SU-DHL-6 (cell line): ENCODE measurements at regions not wholly inside any gene's neighbourhood (a gene's known extent, or its start where the extent isn't known, plus 50 kb on each side); places are given as distances from the start of the nearest gene placed in this dataset.
"Not testable (repeated sequence)": the region's sequence is repeated elsewhere in the genome, so short reads cannot be mapped to it uniquely, and the experiment has no call there.

Experiments
- H2AFZ ChIP-seq: fragments of 200-600 bp; sonication (generic); 2 replicates; pipeline ENCODE4 v1.6.1; 2014; ENCODE audit warnings: low read depth, mild to moderate bottlenecking, moderate library complexity, mixed read lengths, antibody characterized with exemption, low read length; ENCODE audit not compliant: severe bottlenecking
- H3F3A ChIP-seq: fragments of 200-600 bp; shearing (Covaris generic); 2 replicates; pipeline ENCODE4 v1.6.0; 2016; ENCODE audit warnings: antibody characterized with exemption, mild to moderate bottlenecking; ENCODE audit not compliant: insufficient read depth
- H3K27ac ChIP-seq: fragments of 200-600 bp; sonication (generic); 2 replicates; pipeline ENCODE4 v1.5.1; 2016; ENCODE audit warnings: low read depth, mild to moderate bottlenecking, low read length, moderate library complexity, mixed read lengths
- H3K27me3 ChIP-seq: fragments of 200-600 bp; sonication (generic), shearing (Covaris generic); 2 replicates; pipeline ENCODE4 v1.6.0; 2014; ENCODE audit warnings: mild to moderate bottlenecking, low read length
- H3K36me3 ChIP-seq: fragments of 200-600 bp; sonication (generic); 2 replicates; pipeline ENCODE4 v1.6.1; 2014; ENCODE audit warnings: mild to moderate bottlenecking, low read length, mixed read lengths
- H3K4me2 ChIP-seq: fragments of 300-600, 200-600 bp; shearing (Covaris generic), sonication (generic); 2 replicates; pipeline ENCODE4 v1.6.0; 2014; ENCODE audit warnings: low read length, low read depth, mild to moderate bottlenecking; ENCODE audit not compliant: poor library complexity, severe bottlenecking
- H3K4me3 ChIP-seq: fragments of 200-600 bp; sonication (generic); 2 replicates; pipeline ENCODE4 v1.5.1; 2014; ENCODE audit warnings: antibody characterized with exemption, low read length, mild to moderate bottlenecking, mixed read lengths; ENCODE audit not compliant: insufficient read depth, poor library complexity, severe bottlenecking
- H3K79me2 ChIP-seq: fragments of 200-600 bp; sonication (generic); 2 replicates; pipeline ENCODE4 v1.6.1; 2014; ENCODE audit warnings: mild to moderate bottlenecking, low read length, moderate library complexity; ENCODE audit not compliant: insufficient read depth
- H3K9ac ChIP-seq: fragments of 200-600 bp; sonication (generic); 2 replicates; pipeline ENCODE4 v1.7.0; 2014; ENCODE audit warnings: mild to moderate bottlenecking, low read length
- H3K9me2 ChIP-seq: fragments of 200-600 bp; sonication (generic); replicated peaks from 2 replicates; pipeline ENCODE4 v1.6.1; 2014; ENCODE audit warnings: low read length; ENCODE audit not compliant: insufficient read depth
- H3K9me3 ChIP-seq: fragments of 200-600 bp; sonication (generic); 2 replicates; pipeline ENCODE4 v1.6.1; 2014; ENCODE audit warnings: low read length, mixed read lengths; ENCODE audit not compliant: insufficient read depth
- H4K20me1 ChIP-seq: fragments of 200-600 bp; sonication (generic); 2 replicates; pipeline ENCODE4 v1.6.1; 2014; ENCODE audit warnings: low read depth, mild to moderate bottlenecking, antibody characterized with exemption, low read length, moderate library complexity, mixed read lengths

DNA sequence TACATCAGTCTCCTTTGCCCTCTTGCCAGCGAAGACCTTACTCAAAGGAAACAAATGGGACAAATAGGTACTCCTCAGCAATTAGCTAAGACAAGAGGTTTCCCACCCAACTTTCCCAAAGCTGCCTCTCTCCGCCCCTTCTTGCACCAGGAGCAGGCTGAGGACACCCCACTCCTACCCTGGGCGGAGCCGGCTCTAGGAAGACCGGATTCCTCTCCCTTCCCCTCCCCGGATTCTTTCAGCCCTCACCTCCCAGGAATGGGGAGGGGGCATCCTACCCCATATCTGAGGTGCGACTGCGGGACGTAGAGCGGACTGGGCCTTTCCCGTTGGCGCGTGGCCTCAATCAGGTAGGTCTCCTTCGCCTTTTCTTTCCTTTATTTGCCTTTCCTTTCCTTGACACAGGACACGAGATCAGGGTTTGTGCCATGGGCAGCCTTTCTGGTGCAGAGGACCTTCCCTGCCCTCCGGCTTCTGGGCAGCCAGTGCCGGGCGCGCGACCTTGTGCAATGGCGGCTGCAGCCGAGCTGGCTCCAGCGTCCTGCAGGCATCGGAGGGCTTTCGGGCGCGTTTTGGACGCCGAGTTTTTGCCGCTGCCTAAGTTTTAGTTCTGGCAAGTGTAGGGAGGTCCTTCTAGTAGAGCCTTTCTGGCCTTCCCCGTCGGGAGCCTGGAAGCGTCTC lies 279.9 kb downstream of the PLS3 start:
- not testable (repeated sequence) for H4K20me1 ChIP-seq, H2AFZ ChIP-seq, H3K79me2 ChIP-seq, H3F3A ChIP-seq, H3K27me3 ChIP-seq, H3K36me3 ChIP-seq, H3K4me3 ChIP-seq, H3K9me2 ChIP-seq, H3K4me2 ChIP-seq, H3K9me3 ChIP-seq, H3K9ac ChIP-seq, H3K27ac ChIP-seq

DNA sequence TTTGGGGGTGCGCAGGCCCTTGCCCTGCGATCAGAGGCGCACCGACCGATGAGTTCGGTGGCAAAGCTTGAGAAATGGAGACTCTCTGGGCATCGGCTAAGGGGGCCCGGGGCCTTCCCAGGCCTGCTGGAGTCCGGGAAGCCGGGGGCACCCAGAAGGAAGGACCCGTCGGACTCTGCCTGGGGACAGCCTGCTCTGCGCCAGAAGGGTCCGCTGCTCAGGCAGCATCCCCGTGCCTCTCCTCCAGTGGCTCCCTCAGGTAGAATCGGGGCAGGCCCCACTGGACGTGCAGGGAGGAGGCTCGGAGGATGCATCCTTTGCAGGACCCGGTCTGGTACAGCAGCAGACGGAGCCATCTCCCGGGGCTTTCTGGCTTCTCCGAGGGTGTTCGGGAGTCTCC lies 290.0 kb downstream of the PLS3 start:
- not testable (repeated sequence) for H3K4me2 ChIP-seq, H3K9me2 ChIP-seq, H3K27me3 ChIP-seq, H3K36me3 ChIP-seq, H4K20me1 ChIP-seq, H3K27ac ChIP-seq, H3K9ac ChIP-seq, H2AFZ ChIP-seq, H3F3A ChIP-seq, H3K9me3 ChIP-seq, H3K4me3 ChIP-seq, H3K79me2 ChIP-seq

DNA sequence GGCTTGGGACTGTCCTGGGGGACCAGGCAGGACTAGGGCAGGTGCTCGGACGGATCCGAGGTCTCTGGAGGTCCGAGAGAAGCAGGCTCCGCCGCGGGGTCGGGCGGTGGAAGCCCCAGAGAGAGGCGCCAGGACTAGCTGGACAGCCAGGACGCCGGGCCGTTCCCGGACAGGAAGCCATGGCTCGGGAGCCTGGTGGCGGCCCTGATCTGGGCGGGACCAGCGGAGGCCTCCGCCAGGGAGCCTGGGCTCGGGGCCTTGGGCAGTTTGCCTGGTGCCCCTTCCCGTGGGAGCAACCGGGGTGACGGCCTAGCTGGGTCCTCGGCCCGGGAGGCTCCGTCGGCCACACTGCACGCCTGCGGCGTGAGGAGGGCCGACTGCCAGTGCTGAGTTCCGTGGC lies 292.3 kb downstream of the PLS3 start:
- not testable (repeated sequence) for H3K4me2 ChIP-seq, H3K36me3 ChIP-seq, H3F3A ChIP-seq, H3K27me3 ChIP-seq, H4K20me1 ChIP-seq, H2AFZ ChIP-seq, H3K9ac ChIP-seq, H3K9me3 ChIP-seq, H3K4me3 ChIP-seq, H3K79me2 ChIP-seq, H3K27ac ChIP-seq, H3K9me2 ChIP-seq

DNA sequence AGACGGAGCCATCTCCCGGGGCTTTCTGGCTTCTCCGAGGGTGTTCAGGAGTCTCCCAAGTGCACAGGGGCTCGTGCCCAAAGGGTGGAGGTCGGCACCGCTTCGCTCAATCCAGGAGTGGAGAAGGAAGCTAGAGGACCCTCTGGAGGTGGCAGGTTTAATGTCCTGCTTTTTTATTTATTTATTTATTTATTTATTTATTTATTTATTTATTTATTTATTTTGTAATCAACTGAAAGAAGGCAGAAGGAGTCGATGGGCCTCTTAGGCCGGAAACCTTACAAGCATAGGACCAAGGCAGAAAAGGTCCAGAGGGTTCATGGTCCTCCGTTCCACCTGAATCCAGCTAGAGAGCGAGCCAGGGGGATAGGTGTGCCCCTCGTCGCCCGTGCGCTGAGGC lies 289.4 kb upstream of the AGTR2 start:
- not testable (repeated sequence) for H3K36me3 ChIP-seq, H3K9me2 ChIP-seq, H4K20me1 ChIP-seq, H3K27ac ChIP-seq, H3K9ac ChIP-seq, H3K27me3 ChIP-seq, H3K79me2 ChIP-seq, H3K4me3 ChIP-seq, H2AFZ ChIP-seq, H3K9me3 ChIP-seq, H3K4me2 ChIP-seq, H3F3A ChIP-seq

DNA sequence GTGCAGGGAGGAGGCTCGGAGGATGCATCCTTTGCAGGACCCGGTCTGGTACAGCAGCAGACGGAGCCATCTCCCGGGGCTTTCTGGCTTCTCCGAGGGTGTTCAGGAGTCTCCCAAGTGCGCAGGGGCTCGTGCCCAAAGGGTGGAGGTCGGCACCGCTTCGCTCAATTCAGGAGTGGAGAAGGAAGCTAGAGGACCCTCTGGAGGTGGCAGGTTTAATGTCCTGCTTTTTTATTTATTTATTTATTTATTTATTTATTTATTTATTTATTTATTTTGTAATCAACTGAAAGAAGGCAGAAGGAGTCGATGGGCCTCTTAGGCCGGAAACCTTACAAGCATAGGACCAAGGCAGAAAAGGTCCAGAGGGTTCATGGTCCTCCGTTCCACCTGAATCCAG lies 286.4 kb upstream of the AGTR2 start:
- not testable (repeated sequence) for H3K9me2 ChIP-seq, H2AFZ ChIP-seq, H3K4me2 ChIP-seq, H3K27ac ChIP-seq, H3K27me3 ChIP-seq, H4K20me1 ChIP-seq, H3K36me3 ChIP-seq, H3K9ac ChIP-seq, H3K79me2 ChIP-seq, H3K4me3 ChIP-seq, H3K9me3 ChIP-seq, H3F3A ChIP-seq

DNA sequence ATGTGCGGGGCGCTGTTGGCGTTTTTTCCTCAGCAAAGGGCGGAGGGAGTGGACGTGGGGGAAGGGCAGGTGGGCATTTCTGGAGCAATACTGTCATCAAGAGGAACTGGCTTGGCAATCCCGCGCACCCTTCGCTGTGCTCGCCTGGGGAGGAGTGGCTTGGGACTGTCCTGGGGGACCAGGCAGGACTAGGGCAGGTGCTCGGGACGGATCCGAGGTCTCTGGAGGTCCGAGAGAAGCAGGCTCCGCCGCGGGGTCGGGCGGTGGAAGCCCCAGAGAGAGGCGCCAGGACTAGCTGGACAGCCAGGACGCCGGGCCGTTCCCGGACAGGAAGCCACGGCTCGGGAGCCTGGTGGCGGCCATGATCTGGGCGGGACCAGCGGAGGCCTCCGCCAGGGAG lies 282.5 kb upstream of the AGTR2 start:
- H3K4me3 ChIP-seq, H2AFZ ChIP-seq, H3K9ac ChIP-seq, H3K9me3 ChIP-seq, H3K4me2 ChIP-seq, H4K20me1 ChIP-seq, H3K27ac ChIP-seq, H3F3A ChIP-seq, H3K27me3 ChIP-seq, H3K9me2 ChIP-seq, H3K79me2 ChIP-seq, H3K36me3 ChIP-seq: not testable (repeated sequence)

DNA sequence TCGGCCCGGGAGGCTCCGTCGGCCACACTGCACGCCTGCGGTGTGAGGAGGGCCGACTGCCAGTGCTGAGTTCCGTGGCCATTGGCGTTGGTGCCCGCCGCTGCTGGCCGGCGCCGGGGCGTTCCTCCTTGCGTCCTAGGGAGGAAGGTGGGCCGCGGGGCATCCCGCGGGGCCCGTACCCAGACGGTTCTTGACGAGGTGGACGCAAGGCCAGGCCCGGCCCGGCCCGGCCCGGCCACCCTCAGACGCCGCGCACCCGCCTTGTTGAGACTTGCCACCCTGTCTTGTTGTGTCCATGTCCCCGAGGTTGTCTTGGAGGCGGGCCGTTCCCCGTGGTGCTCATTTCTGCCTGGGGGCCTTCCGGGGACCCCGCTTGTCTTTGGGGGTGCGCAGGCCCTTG lies 282.0 kb upstream of the AGTR2 start:
- H2AFZ ChIP-seq, H3K9me3 ChIP-seq, H3F3A ChIP-seq, H3K9ac ChIP-seq, H3K79me2 ChIP-seq, H3K27me3 ChIP-seq, H4K20me1 ChIP-seq, H3K27ac ChIP-seq, H3K36me3 ChIP-seq, H3K4me3 ChIP-seq, H3K4me2 ChIP-seq, H3K9me2 ChIP-seq: not testable (repeated sequence)
